ENCODE measurements at regions not wholly inside any gene's neighbourhood (a gene's known extent, or its start where the extent isn't known, plus 50 kb on each side); places are given as distances from the start of the nearest gene placed in this dataset.

DNA sequence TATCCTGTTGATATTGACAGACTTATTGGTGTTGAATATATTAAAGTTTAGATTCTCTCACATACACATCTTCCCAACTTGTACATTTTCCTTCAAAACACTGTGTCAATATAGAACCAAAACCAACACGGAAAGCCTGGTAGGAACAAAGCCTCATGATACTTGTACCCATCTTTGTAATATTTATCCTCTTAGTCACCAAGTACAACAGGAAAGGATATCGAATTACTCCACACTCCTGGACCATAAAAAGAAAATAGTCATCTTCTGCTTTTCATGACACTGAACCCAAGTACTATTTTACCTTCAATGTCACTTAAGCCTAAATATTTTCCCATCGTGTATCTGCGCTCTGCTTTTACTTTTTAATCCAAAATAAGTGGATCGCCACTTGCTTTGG, 702.9 kb upstream of the PCDH9 start:
- Histone ChIP-seq H3K4me2 (no peak overlapping the region), H3K27ac (no peak overlapping the region), H3K9me3 (no peaks in the 10 kb centered on the region), H3K4me1 (no peaks in the 10 kb centered on the region), H3K4me3 (no peak overlapping the region)
- TF ChIP-seq POLR2AphosphoS2 (conservative IDR thresholded peaks at IDR 0.05; ENCODE audit: low read length) (no peak), EHMT2 (IDR thresholded peaks at IDR 0.05; ENCODE audit: low read depth) (no peak), EHF (CRISPR knock-in tag; IDR thresholded peaks at IDR 0.05) (no peak), RARB (CRISPR knock-in tag; IDR thresholded peaks at IDR 0.05) (no peak), HOXB13 (CRISPR knock-in tag; IDR thresholded peaks at IDR 0.05; ENCODE audit: low read depth) (no peak), MAZ (IDR thresholded peaks at IDR 0.05; ENCODE audit: borderline replicate concordance, low read depth, low read length) (no peak), GATA3 (IDR thresholded peaks at IDR 0.05; ENCODE audit: borderline replicate concordance) (no peak), MAFK (IDR thresholded peaks at IDR 0.05; ENCODE audit: partially characterized antibody) (no peak), JUNB (IDR thresholded peaks at IDR 0.05) (no peak), HDAC2 (IDR thresholded peaks at IDR 0.05) (no peak), HES2 (IDR thresholded peaks at IDR 0.05) (no peak), RFX5 (IDR thresholded peaks at IDR 0.05) (no peak), NPAS2 (CRISPR knock-in tag; IDR thresholded peaks at IDR 0.05; ENCODE audit: borderline replicate concordance) (no peak), FOSL2 (IDR thresholded peaks at IDR 0.05) (no peak), FOSL2 (CRISPR knock-in tag; IDR thresholded peaks at IDR 0.05) (no peak), POLR2A (IDR thresholded peaks at IDR 0.05; ENCODE audit: low read length) (no peak)
- TF ChIP-seq, protein P1, sequence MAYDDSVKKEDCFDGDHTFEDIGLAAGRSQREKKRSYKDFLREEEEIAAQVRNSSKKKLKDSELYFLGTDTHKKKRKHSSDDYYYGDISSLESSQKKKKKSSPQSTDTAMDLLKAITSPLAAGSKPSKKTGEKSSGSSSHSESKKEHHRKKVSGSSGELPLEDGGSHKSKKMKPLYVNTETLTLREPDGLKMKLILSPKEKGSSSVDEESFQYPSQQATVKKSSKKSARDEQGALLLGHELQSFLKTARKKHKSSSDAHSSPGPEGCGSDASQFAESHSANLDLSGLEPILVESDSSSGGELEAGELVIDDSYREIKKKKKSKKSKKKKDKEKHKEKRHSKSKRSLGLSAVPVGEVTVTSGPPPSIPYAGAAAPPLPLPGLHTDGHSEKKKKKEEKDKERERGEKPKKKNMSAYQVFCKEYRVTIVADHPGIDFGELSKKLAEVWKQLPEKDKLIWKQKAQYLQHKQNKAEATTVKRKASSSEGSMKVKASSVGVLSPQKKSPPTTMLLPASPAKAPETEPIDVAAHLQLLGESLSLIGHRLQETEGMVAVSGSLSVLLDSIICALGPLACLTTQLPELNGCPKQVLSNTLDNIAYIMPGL (CRISPR knock-in tag; IDR thresholded peaks at IDR 0.05; ENCODE audit: borderline replicate concordance): no peak
- TF ChIP-seq, protein P2, sequence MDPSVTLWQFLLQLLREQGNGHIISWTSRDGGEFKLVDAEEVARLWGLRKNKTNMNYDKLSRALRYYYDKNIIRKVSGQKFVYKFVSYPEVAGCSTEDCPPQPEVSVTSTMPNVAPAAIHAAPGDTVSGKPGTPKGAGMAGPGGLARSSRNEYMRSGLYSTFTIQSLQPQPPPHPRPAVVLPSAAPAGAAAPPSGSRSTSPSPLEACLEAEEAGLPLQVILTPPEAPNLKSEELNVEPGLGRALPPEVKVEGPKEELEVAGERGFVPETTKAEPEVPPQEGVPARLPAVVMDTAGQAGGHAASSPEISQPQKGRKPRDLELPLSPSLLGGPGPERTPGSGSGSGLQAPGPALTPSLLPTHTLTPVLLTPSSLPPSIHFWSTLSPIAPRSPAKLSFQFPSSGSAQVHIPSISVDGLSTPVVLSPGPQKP (IDR thresholded peaks at IDR 0.05; ENCODE audit: low read depth, low read length): no peak
- no peak for DNase-seq (ENCODE audit: low read depth in 1 of 2, low spot score in 1 of 2)
- WGBS (ENCODE audit: missing lambda C conversion rate): 46% methylated on average over 5 of the region's 5 CpGs
- no peak for ATAC-seq
- POLR2A ChIA-PET: no interaction called here
- CTCF ChIA-PET: no interaction called here
- FAIRE-seq: no peak

GRCh38 chr13:67917291-67917987, 687.3 kb upstream of the PCDH9 start:
- Histone ChIP-seq H3K27ac (no peak overlapping the region), H3K4me2 (no peak overlapping the region), H3K4me3 (no peak overlapping the region), H3K4me1 (no peaks in the 10 kb centered on the region), H3K9me3 (no peaks in the 10 kb centered on the region)
- ChIA-PET CTCF (no interaction called here), POLR2A (no interaction called here)
- no peak for DNase-seq (ENCODE audit: low read depth in 1 of 2, low spot score in 1 of 2)
- 17% methylated on average over 5 of the region's 5 CpGs for WGBS (ENCODE audit: missing lambda C conversion rate)
- TF ChIP-seq PHF8 (IDR thresholded peaks at IDR 0.05; ENCODE audit: borderline replicate concordance, low read depth): no peak
- no peak for TF ChIP-seq CBX8 (IDR thresholded peaks at IDR 0.05)
- TF ChIP-seq MAFK (IDR thresholded peaks at IDR 0.05; ENCODE audit: partially characterized antibody): no peak
- TF ChIP-seq TP53 (CRISPR knock-in tag; IDR thresholded peaks at IDR 0.05): no peak
- TF ChIP-seq HOXB13 (CRISPR knock-in tag; IDR thresholded peaks at IDR 0.05; ENCODE audit: low read depth): no peak
- TF ChIP-seq MAX (IDR thresholded peaks at IDR 0.05): no peak
- no peak for TF ChIP-seq ZFP36 (IDR thresholded peaks at IDR 0.05; ENCODE audit: borderline replicate concordance, partially characterized antibody)
- no peak for FAIRE-seq
- no peak for ATAC-seq

DNA sequence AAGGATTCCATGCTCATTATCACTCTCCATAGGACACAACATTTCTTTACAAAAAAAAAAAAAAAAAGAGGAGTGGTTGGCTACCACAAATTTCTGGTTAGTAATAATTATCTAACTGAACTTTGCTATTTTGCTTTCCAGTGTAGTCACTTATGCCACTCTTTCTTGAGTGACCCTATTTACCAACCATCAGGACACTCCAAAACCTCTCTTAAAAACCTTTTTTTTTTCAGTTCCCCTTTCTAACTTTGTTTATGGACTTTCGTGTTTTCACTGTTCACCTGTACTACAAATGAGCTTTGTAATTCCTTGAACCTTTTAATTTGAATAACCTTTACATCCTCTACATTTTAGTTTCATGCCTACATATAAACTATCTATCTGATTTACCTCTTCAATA, 686.5 kb upstream of the PCDH9 start:
- FAIRE-seq: no peak
- WGBS (ENCODE audit: missing lambda C conversion rate): 30% methylated on average over 1 of the region's 1 CpG
- H3K27ac ChIP-seq: no peak overlapping the region
- POLR2A ChIA-PET: no interaction called here
- DNase-seq (ENCODE audit: low read depth in 1 of 2, low spot score in 1 of 2): no peak
- no peak overlapping the region for H3K4me3 ChIP-seq
- no peaks in the 10 kb centered on the region for H3K9me3 ChIP-seq
- H3K4me2 ChIP-seq: no peak overlapping the region
- CTCF ChIA-PET: no interaction called here
- no peaks in the 10 kb centered on the region for H3K4me1 ChIP-seq
- ATAC-seq: no peak
- TF ChIP-seq MAZ (IDR thresholded peaks at IDR 0.05; ENCODE audit: borderline replicate concordance, low read depth, low read length): no peak
- no peak for TF ChIP-seq EHMT2 (IDR thresholded peaks at IDR 0.05; ENCODE audit: low read depth)
- no peak for TF ChIP-seq RARB (CRISPR knock-in tag; IDR thresholded peaks at IDR 0.05)
- TF ChIP-seq ATOH8 (CRISPR knock-in tag; IDR thresholded peaks at IDR 0.05; ENCODE audit: low read depth): no peak
- no peak for TF ChIP-seq ZSCAN20 (CRISPR knock-in tag; IDR thresholded peaks at IDR 0.05)
- no peak for TF ChIP-seq BHLHE40 (IDR thresholded peaks at IDR 0.05; ENCODE audit: low read depth, low read length)
- TF ChIP-seq, protein P3, sequence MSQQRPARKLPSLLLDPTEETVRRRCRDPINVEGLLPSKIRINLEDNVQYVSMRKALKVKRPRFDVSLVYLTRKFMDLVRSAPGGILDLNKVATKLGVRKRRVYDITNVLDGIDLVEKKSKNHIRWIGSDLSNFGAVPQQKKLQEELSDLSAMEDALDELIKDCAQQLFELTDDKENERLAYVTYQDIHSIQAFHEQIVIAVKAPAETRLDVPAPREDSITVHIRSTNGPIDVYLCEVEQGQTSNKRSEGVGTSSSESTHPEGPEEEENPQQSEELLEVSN (IDR thresholded peaks at IDR 0.05; ENCODE audit: borderline replicate concordance, low read depth): no peak
- TF ChIP-seq MAFK (IDR thresholded peaks at IDR 0.05; ENCODE audit: partially characterized antibody): no peak
- TF ChIP-seq, protein P4, sequence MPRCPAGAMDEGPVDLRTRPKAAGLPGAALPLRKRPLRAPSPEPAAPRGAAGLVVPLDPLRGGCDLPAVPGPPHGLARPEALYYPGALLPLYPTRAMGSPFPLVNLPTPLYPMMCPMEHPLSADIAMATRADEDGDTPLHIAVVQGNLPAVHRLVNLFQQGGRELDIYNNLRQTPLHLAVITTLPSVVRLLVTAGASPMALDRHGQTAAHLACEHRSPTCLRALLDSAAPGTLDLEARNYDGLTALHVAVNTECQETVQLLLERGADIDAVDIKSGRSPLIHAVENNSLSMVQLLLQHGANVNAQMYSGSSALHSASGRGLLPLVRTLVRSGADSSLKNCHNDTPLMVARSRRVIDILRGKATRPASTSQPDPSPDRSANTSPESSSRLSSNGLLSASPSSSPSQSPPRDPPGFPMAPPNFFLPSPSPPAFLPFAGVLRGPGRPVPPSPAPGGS (IDR thresholded peaks at IDR 0.05): no peak
- TF ChIP-seq ZC3H11A (IDR thresholded peaks at IDR 0.05): no peak
